ENCODE measurements at regions not wholly inside any gene's neighbourhood (a gene's known extent, or its start where the extent isn't known, plus 50 kb on each side); places are given as distances from the start of the nearest gene placed in this dataset.

GRCh38 chr2:41759880-41760279 is 287.9 kb upstream of the PKDCC start:
- Histone ChIP-seq H3K27ac (ENCODE audit: low read length) (no peak overlapping the region), H3K4me3 (ENCODE audit: low read length) (no peak overlapping the region), H3K27me3 (ENCODE audit: control insufficient read depth, insufficient read depth, low read length) (no peaks in the 10 kb centered on the region), H3K36me3 (ENCODE audit: control insufficient read depth, insufficient read depth, low read length) (no peaks in the 10 kb centered on the region), H3K4me1 (ENCODE audit: control insufficient read depth, insufficient read depth, low read length) (no peaks in the 10 kb centered on the region), H3K9me3 (ENCODE audit: control insufficient read depth, low read depth, low read length) (no peaks in the 10 kb centered on the region)
- no peak for DNase-seq
- WGBS (ENCODE audit: insufficient coverage, low lambda C conversion rate): 100% methylated on average over 1 of the region's 3 CpGs

GRCh38 chr2:41763141-41763540 is 284.7 kb upstream of the PKDCC start:
- Histone ChIP-seq H3K27ac (ENCODE audit: low read length) (no peak overlapping the region), H3K36me3 (ENCODE audit: control insufficient read depth, insufficient read depth, low read length) (no peaks in the 10 kb centered on the region), H3K9me3 (ENCODE audit: control insufficient read depth, low read depth, low read length) (no peaks in the 10 kb centered on the region), H3K4me3 (ENCODE audit: low read length) (no peak overlapping the region), H3K27me3 (ENCODE audit: control insufficient read depth, insufficient read depth, low read length) (no peaks in the 10 kb centered on the region), H3K4me1 (ENCODE audit: control insufficient read depth, insufficient read depth, low read length) (no peaks in the 10 kb centered on the region)
- peak in 1 of 2 donors; percentile 4 for DNase-seq
- WGBS (ENCODE audit: insufficient coverage, low lambda C conversion rate): no CpG with 5 or more reads among the region's 4 CpGs

GRCh38 chr2:41764131-41764530 is 283.7 kb upstream of the PKDCC start:
- no peak overlapping the region for H3K27ac ChIP-seq (ENCODE audit: low read length)
- H3K4me3 ChIP-seq (ENCODE audit: low read length): no peak overlapping the region
- H3K36me3 ChIP-seq (ENCODE audit: control insufficient read depth, insufficient read depth, low read length): no peaks in the 10 kb centered on the region
- WGBS (ENCODE audit: insufficient coverage, low lambda C conversion rate): no CpG with 5 or more reads among the region's 1 CpG
- H3K4me1 ChIP-seq (ENCODE audit: control insufficient read depth, insufficient read depth, low read length): no peaks in the 10 kb centered on the region
- no peaks in the 10 kb centered on the region for H3K27me3 ChIP-seq (ENCODE audit: control insufficient read depth, insufficient read depth, low read length)
- no peak for DNase-seq
- H3K9me3 ChIP-seq (ENCODE audit: control insufficient read depth, low read depth, low read length): no peaks in the 10 kb centered on the region

DNA sequence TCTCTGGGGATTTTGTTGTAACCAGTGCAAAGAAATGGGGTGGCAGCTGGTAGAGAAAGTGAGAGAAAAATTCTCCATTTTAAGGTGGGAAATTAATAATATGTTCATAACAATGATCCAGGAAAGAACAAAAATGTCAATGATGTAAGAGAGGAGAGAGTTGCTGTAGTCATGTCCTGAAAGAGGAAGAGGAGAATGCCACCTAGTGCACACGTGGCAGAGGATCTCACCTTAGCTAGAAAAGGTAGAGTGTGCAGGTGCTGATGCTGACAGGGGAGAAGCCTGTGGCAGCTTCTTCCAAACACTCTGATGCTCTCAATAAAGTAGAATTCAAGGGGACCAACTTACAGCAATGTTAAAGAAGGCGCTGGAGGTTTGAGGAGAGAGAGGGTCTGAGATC is 282.9 kb upstream of the PKDCC start:
- Histone ChIP-seq H3K9me3 (ENCODE audit: control insufficient read depth, low read depth, low read length) (no peaks in the 10 kb centered on the region), H3K4me3 (ENCODE audit: low read length) (no peak overlapping the region), H3K36me3 (ENCODE audit: control insufficient read depth, insufficient read depth, low read length) (no peaks in the 10 kb centered on the region), H3K4me1 (ENCODE audit: control insufficient read depth, insufficient read depth, low read length) (no peaks in the 10 kb centered on the region), H3K27ac (ENCODE audit: low read length) (no peak overlapping the region), H3K27me3 (ENCODE audit: control insufficient read depth, insufficient read depth, low read length) (no peaks in the 10 kb centered on the region)
- DNase-seq: peak in 1 of 2 donors; percentile 21
- WGBS (ENCODE audit: insufficient coverage, low lambda C conversion rate): 100% methylated on average over 1 of the region's 2 CpGs

- H3K4me3 ChIP-seq (ENCODE audit: low read length): no peak overlapping the region
- peaks cover 4% of the 10 kb centered on the region for H3K27me3 ChIP-seq (ENCODE audit: control insufficient read depth, insufficient read depth, low read length)
- no peak overlapping the region for H3K27ac ChIP-seq (ENCODE audit: low read length)
- H3K9me3 ChIP-seq (ENCODE audit: control insufficient read depth, low read depth, low read length): no peaks in the 10 kb centered on the region
- 100% methylated on average over 1 of the region's 6 CpGs for WGBS (ENCODE audit: insufficient coverage, low lambda C conversion rate)
- H3K36me3 ChIP-seq (ENCODE audit: control insufficient read depth, insufficient read depth, low read length): no peaks in the 10 kb centered on the region
- DNase-seq: no peak
- H3K4me1 ChIP-seq (ENCODE audit: control insufficient read depth, insufficient read depth, low read length): no peaks in the 10 kb centered on the region
These were observed 279.5 kb upstream of the PKDCC start for GRCh38 chr2:41768310-41768709.

- Histone ChIP-seq H3K27ac (ENCODE audit: low read length) (no peak overlapping the region), H3K4me3 (ENCODE audit: low read length) (no peak overlapping the region), H3K27me3 (ENCODE audit: control insufficient read depth, insufficient read depth, low read length) (peaks cover 4% of the 10 kb centered on the region), H3K36me3 (ENCODE audit: control insufficient read depth, insufficient read depth, low read length) (no peaks in the 10 kb centered on the region), H3K4me1 (ENCODE audit: control insufficient read depth, insufficient read depth, low read length) (no peaks in the 10 kb centered on the region), H3K9me3 (ENCODE audit: control insufficient read depth, low read depth, low read length) (no peaks in the 10 kb centered on the region)
- peak in 1 of 2 donors; percentile 7 for DNase-seq
- 67% methylated on average over 1 of the region's 1 CpG for WGBS (ENCODE audit: insufficient coverage, low lambda C conversion rate)
These were observed 276.1 kb upstream of the PKDCC start for GRCh38 chr2:41771710-41772109.

GRCh38 chr2:41772697-41773096 is 275.1 kb upstream of the PKDCC start:
- WGBS (ENCODE audit: insufficient coverage, low lambda C conversion rate): 100% methylated on average over 2 of the region's 4 CpGs
- no peak for DNase-seq
- no peaks in the 10 kb centered on the region for H3K9me3 ChIP-seq (ENCODE audit: control insufficient read depth, low read depth, low read length)
- no peak overlapping the region for H3K4me3 ChIP-seq (ENCODE audit: low read length)
- H3K36me3 ChIP-seq (ENCODE audit: control insufficient read depth, insufficient read depth, low read length): no peaks in the 10 kb centered on the region
- no peaks in the 10 kb centered on the region for H3K4me1 ChIP-seq (ENCODE audit: control insufficient read depth, insufficient read depth, low read length)
- H3K27me3 ChIP-seq (ENCODE audit: control insufficient read depth, insufficient read depth, low read length): peaks cover 4% of the 10 kb centered on the region
- H3K27ac ChIP-seq (ENCODE audit: low read length): no peak overlapping the region

GRCh38 chr2:41774011-41774605 is 273.7 kb upstream of the PKDCC start:
- Histone ChIP-seq H3K4me3 (ENCODE audit: low read length) (no peak overlapping the region), H3K4me1 (ENCODE audit: control insufficient read depth, insufficient read depth, low read length) (no peaks in the 10 kb centered on the region), H3K36me3 (ENCODE audit: control insufficient read depth, insufficient read depth, low read length) (no peaks in the 10 kb centered on the region), H3K9me3 (ENCODE audit: control insufficient read depth, low read depth, low read length) (no peaks in the 10 kb centered on the region), H3K27me3 (ENCODE audit: control insufficient read depth, insufficient read depth, low read length) (peaks cover 4% of the 10 kb centered on the region), H3K27ac (ENCODE audit: low read length) (no peak overlapping the region)
- 100% methylated on average over 2 of the region's 3 CpGs for WGBS (ENCODE audit: insufficient coverage, low lambda C conversion rate)
- no peak for DNase-seq

DNA sequence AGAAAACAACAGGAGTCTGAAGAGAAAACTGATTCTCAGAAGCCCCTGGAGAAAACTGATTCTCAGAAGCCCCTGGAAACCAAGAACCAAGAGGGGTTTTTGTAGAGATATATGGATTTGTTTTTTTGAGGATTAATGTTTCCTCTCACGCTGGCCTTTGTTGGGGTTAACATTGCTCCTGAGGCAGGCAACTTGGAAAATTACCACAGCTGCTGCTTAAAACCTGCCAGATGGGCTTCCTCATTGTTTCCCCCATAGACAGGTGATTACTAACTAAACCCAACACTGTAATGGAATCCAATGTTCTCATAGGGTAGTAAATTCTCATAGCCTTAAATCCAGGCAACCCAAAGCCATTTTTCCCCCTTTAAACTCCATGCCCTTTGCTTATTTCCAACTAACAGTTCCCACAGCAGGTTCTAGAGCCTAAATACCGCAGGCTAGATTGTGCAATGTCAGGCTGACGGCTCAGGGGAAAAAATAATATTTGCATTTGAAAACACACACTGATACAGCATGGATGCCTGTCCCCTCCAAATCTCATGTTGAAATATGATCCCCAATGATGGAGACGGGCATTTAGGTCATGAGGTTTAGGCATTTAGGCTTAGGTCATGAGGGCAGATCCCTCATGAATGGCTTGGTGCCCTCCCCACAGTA is 272.3 kb upstream of the PKDCC start:
- peaks cover 4% of the 10 kb centered on the region for H3K27me3 ChIP-seq (ENCODE audit: control insufficient read depth, insufficient read depth, low read length)
- no peak overlapping the region for H3K4me3 ChIP-seq (ENCODE audit: low read length)
- H3K4me1 ChIP-seq (ENCODE audit: control insufficient read depth, insufficient read depth, low read length): no peaks in the 10 kb centered on the region
- H3K27ac ChIP-seq (ENCODE audit: low read length): no peak overlapping the region
- no peaks in the 10 kb centered on the region for H3K9me3 ChIP-seq (ENCODE audit: control insufficient read depth, low read depth, low read length)
- no CpG with 5 or more reads among the region's 4 CpGs for WGBS (ENCODE audit: insufficient coverage, low lambda C conversion rate)
- DNase-seq: no peak
- H3K36me3 ChIP-seq (ENCODE audit: control insufficient read depth, insufficient read depth, low read length): no peaks in the 10 kb centered on the region

GRCh38 chr2:41779888-41780287 is 267.9 kb upstream of the PKDCC start:
- H3K36me3 ChIP-seq (ENCODE audit: control insufficient read depth, insufficient read depth, low read length): no peaks in the 10 kb centered on the region
- H3K9me3 ChIP-seq (ENCODE audit: control insufficient read depth, low read depth, low read length): no peaks in the 10 kb centered on the region
- no peak overlapping the region for H3K27ac ChIP-seq (ENCODE audit: low read length)
- no peak for DNase-seq
- no peaks in the 10 kb centered on the region for H3K27me3 ChIP-seq (ENCODE audit: control insufficient read depth, insufficient read depth, low read length)
- H3K4me3 ChIP-seq (ENCODE audit: low read length): no peak overlapping the region
- no peaks in the 10 kb centered on the region for H3K4me1 ChIP-seq (ENCODE audit: control insufficient read depth, insufficient read depth, low read length)
- WGBS (ENCODE audit: insufficient coverage, low lambda C conversion rate): no CpG with 5 or more reads among the region's 3 CpGs
